HT1080 (cell line): ENCODE measurements at regions not wholly inside any gene's neighbourhood (a gene's known extent, or its start where the extent isn't known, plus 50 kb on each side); places are given as distances from the start of the nearest gene placed in this dataset.
"Not testable (repeated sequence)": the region's sequence is repeated elsewhere in the genome, so short reads cannot be mapped to it uniquely, and the experiment has no call there.

Experiments
- DNase-seq: peaks from one replicate; pipeline ENCODE4 v3.0.0-alpha.2; 2015; ENCODE audit warnings: low read depth

DNA sequence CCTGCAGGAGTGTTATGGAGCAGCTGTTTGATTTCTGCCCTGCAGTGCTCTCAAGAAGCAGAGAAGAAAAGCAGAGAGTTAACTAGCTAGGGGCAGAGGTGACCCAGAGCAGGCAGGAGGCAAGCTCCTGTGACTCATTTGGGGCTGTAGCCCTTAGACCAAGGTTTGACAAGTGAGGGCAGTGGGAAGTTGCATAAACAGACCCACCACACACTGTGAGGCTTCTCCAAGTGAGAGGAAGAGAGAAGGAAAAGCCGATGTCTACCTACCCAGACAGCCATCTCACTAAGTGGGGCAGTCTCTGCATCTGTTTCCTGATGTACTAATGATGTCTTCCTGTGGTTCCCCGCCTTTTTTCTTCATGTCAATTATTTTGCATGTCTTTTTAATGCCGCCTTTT, 159.9 kb upstream of the NR5A2 start:
- DNase-seq: peak; percentile 59

- no peak for DNase-seq
These were observed 158.7 kb upstream of the NR5A2 start for GRCh38 chr1:199868777-199869176.

DNA sequence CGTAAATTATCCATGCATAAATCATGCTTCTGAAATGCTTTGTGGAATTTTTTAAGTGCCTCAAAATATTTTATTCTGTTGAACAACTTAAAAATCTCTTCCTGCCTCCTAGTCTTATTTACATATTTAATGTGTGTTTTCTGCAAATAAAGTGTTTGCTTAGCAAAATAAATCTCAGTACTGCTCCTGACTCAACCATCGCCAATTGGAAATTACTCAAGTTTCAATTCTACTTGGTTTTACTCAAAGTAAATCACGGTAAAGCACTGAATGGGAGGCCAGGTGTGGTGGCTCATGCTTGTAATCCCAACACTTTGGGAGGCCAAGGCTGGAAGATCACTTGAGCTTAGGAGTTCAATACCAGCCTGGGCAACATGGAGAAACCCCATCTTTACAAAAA, 152.2 kb upstream of the NR5A2 start:
- no peak for DNase-seq

- no peak for DNase-seq
These were observed 151.7 kb upstream of the NR5A2 start for GRCh38 chr1:199875856-199876255.

GRCh38 chr1:199877526-199878384, 149.8 kb upstream of the NR5A2 start:
- DNase-seq: no peak

- DNase-seq: no peak
These were observed 148.7 kb upstream of the NR5A2 start for GRCh38 chr1:199878823-199879222.

DNA sequence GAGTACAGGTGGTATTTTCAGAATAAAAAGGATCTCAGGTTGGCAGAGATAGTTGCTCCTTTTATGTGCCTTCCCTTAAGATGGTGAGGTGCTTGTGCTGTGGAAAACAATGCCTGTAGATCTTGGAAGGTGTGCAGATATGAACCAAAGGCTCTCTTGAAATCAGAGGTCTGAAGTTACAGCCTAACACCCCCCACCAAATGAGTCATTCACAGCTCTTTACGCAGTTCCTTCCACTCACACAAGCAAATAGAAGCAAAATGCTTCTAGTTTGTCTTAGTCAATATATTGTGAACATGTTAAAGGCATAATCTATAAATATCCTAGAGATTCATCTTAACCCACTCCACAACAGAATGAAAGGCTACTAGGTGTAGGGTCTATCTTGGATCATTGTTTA, 128.9 kb upstream of the NR5A2 start:
- peak; percentile 15 for DNase-seq

- DNase-seq: no peak
These were observed 126.2 kb upstream of the NR5A2 start for GRCh38 chr1:199901341-199901740.

DNA sequence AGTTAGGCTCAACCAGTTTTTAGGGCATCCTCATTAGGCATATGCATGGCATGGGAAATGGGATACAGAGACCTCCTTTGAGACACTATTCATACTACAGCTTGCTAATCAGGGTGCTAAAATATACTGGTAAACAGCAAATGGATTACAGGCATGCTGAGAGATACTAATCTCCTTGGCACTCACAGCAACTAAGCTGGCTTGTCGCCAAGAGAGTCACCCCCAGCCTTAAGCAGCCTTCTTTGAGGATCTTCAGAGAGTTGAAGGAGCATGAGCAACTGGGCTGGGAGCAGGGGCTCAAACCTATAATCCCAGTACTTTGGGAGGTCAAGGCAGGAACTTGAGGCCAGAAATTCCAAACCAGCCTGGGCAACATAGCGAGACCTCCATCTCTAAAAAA, 120.1 kb upstream of the NR5A2 start:
- no peak for DNase-seq

- DNase-seq: no peak
These were observed 118.4 kb upstream of the NR5A2 start for GRCh38 chr1:199909137-199909536.

- DNase-seq: no peak
These were observed 114.2 kb upstream of the NR5A2 start for GRCh38 chr1:199913318-199913717.

DNA sequence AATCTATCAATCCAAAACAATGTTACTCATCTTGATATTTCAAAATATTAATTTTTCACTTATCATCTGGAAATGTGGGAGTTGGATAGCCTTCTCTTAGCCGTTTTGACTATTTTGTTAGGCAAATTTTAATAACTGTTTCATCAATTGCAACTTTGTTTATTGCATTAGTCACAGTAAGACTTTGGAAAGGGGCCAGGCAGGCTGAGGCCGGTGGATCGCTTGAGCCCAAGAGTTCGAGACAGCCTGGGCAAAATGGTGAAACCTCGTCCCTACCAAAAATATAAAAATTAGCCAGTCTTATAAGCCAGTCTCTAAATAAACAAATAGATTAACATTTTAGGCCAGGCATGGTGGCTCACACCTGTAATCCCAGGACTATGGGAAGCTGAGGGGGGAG, 113.0 kb upstream of the NR5A2 start:
- DNase-seq: no peak

DNA sequence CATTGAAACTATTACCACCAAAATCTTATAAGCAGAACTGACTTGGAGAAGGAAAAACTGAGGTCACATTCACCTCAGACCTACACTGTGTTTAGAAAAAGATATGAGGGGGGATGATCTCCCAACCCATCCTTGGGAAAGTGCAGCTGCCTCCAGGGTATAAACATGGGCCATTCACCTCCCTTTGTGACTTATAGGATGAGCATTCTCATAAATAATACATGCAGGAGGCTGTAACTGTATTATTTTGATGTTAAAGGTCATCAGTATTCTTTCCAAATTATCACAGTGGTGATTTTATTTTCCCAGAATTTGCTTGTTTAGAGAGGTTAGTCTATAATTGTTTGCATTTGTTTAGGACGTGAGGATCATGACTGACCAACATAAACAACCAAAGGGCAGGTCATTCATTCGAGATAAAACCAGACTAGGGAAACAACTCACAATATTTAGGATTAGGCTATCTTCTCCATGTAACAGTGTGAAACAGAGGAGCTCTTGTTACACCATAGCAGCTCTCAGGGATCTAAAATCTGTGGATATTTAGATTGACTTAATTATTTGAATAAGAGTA, 109.2 kb upstream of the NR5A2 start:
- no peak for DNase-seq

DNA sequence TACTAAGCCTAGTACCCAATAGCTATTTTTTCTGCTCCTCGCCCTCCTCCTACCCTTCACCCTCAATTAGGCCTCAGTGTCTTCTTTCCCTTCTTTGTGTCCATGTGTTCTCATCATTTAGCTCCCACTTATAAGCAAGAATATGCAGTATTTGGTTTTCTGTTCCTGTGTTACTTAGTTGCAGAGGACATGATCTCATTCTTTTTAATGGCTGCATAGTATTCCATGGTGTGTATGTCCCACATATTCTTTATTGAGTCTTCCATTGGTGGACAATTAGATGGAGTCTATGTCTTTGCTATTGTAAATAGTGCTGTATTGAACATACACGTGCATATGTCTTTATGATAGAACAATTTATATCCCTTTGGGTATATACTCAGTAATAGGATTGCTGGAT, 106.9 kb upstream of the NR5A2 start:
- DNase-seq: no peak

DNA sequence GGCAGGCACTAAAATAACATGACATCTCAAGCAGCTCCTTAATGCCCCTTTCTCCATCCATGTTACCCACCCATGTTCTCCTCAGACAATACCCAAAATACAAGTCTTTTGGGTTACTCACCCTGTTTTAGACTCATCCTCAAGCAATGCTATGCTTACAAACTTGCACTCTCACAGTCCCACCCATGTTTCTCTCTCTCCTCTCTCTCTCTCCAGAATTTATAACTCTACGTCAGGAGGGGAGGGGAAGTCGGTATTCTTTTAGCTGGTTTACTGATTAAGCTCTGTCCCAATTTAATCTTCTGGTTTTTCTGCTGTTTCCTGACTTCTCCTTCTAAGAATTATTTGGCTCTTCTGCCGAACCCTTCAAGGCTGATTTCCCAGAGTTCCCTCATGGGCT, 98.0 kb upstream of the NR5A2 start:
- no peak for DNase-seq

DNA sequence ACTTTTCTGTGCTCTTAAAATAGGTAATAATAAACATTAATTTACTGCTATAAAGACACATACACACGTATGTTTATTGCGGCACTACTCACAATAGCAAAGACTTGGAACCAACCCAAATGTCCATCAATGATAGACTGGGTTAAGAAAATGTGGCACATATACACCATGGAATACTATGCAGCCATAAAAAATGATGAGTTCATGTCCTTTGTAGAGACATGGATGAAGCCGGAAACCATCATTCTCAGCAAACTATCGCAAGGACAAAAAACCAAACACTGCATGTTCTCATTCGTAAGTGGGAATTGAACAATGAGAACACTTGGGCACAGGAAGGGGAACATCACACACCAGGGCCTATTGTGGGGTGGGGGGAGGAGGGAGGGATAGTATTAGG, 97.4 kb upstream of the NR5A2 start:
- not testable (repeated sequence) for DNase-seq

DNA sequence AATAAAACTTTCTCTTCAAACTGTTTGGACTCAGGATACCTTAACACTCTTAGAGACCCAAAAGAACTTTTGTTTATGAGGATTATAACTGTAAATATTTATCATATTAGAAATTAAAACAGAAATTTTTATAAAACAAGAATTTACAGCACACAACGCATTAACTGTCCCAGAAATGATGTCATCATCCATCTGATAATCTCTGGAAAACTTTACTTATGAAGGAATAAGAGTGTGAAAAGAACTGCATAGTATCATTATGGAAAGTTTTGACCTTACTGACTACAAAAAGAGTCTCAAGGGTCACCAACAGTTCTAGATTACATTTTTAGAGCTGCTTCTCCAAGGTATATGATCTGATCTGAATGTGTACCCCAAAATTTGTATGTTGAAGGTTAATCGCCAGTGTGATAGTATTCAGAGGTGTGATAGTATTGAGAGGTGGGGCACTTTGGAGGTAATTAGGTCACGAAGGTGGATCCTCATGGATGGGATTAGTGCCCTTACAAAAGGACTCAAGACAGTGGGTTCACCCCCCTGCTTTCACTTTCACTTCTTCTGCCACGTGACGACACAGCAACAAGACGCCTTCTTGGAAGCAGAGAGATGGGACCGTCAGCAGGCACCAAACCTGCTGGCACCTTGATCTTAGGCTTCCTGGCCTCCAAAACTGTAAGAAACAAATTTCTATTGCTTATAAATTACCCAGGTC, 95.7 kb upstream of the NR5A2 start:
- peak; percentile 29 for DNase-seq

DNA sequence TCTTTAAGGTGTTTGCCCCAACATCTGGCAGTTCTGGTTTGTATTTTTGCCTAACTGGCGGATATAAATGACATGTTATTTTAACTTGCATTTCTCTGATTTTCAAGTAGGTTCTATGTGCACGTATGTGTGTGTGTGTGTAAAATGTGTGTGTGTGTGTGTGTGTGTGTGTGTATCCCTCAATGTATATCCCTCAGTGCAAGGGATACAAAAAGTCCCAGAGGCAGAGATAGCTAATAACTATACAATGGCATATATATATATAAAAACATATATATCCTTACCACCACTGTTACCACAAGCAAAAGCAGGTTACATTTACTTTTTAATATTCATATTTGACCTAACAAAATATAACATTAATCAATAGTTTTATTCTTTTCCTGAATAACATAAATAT, 95.0 kb upstream of the NR5A2 start:
- DNase-seq: no peak

DNA sequence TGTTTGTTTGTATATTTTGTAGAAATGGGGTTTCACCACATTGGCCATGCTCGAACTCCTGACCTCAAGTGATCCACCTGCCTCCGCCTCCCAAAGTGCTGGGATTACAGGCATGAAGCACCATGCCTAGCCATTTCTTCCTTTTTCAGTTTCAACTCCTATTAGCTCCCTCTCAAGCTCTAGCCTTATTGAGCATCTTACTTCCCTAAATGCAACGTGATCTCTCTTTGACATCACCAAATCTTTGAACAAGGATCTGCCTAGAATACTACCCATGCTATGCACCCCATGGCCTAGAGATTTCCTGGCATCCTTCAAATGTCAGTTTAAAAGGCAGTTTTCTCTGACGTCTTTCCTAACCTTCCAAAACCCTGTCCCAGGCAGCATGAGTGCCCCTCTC, 91.1 kb upstream of the NR5A2 start:
- DNase-seq: no peak

DNA sequence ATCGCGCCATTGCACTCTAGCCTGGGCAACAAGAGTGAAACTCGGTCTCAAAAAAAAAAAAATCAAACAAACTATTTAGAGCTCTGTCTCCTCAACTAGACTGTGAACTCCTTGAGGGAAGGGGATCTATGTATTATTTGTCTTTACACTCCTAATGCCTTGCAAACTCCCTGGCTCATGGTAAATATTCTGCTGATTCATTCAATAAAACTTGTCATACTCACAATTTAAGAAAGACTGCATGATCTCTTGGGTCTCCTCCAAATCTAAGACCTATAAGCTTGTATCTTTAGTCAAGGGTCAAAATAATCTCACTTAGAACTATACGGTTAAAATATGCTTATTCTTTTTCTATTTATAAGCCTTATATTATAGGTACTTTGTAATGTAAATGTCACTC, 90.3 kb upstream of the NR5A2 start:
- DNase-seq: no peak

DNA sequence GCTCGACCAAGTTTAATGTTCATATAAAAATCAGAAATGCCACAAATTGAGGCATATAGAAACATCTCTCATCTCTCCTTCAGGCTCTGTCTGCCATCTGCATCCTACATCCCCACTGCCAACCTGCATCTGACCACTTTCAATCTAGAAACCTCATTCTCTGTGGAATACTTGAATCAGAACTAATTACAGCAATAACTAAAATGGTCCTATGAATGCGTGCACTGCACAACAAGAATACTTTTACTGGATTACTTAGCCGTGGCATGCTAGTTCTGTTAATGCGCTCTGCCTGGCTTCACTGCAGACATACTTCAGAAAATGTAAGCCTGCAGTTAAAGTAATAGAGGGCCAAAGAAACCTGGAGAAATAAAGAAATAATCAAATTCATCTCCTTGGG, 89.8 kb upstream of the NR5A2 start:
- no peak for DNase-seq

DNA sequence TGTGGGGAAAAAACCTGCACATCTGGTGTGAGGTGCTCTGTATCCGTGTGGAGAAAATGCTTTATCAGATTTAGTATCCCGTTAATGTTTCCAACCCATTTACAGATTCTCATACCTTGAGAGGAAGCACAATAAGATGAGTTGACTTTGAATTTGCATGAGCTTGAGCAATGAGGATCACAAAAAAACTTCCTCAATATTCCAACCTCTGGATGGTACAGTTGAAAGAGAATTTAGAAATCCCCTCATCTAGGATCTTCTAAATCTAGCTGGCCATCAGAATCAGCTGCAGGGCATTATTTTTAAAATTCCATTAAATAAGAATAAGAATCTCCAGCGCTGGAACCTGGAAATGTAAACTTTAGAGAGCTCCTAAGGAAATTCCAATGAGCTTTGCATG, 82.5 kb upstream of the NR5A2 start:
- DNase-seq: no peak

GRCh38 chr1:199945591-199945990, 81.9 kb upstream of the NR5A2 start:
- DNase-seq: no peak
